Stimulated activated naive CD8-positive, alpha-beta T cell treated with anti-CD3 and anti-CD28 coated beads, Interleukin-15, amount 100 ng/mL, for 72 hours (primary cell): ENCODE measurements at regions not wholly inside any gene's neighbourhood (a gene's known extent, or its start where the extent isn't known, plus 50 kb on each side); places are given as distances from the start of the nearest gene placed in this dataset.

Experiments used
- ATAC-seq: fragments of 150-1000 bp; cut with Tn5 transposase; 2 replicates; pipeline ENCODE4 v1.10.0; 2021; ENCODE audit warnings: mild to moderate bottlenecking, moderate library complexity
- DNase-seq, 2 donors: peaks; one replicate each; pipeline ENCODE4 v3.0.0; 2021 to 2022
- H3K27ac Mint-ChIP-seq, 2 donors: one replicate each; pipeline ENCODE4 v1.8.0; 2022; ENCODE audit warnings: mild to moderate bottlenecking in 2 of 2, mixed read lengths in 2 of 2, moderate library complexity in 2 of 2
- H3K27me3 Mint-ChIP-seq: one replicate; pipeline ENCODE4 v1.8.0; 2022; ENCODE audit warnings: mixed read lengths
- H3K4me1 Mint-ChIP-seq: one replicate; pipeline ENCODE4 v1.8.0; 2022; ENCODE audit warnings: mild to moderate bottlenecking, mixed read lengths
- H3K4me3 Mint-ChIP-seq, 2 donors: one replicate each; pipeline ENCODE4 v1.8.0; 2022; ENCODE audit warnings: mild to moderate bottlenecking in 2 of 2, mixed read lengths in 2 of 2, moderate library complexity in 1 of 2
- H3K9me3 Mint-ChIP-seq, 2 donors: one replicate each; pipeline ENCODE4 v1.8.0; 2022; ENCODE audit warnings: mixed read lengths in 2 of 2

- H3K9me3 Mint-ChIP-seq: peaks cover 0 to 11% of the 10 kb centered on the region in 2 donors
- H3K27ac Mint-ChIP-seq: no peak overlapping the region
- H3K27me3 Mint-ChIP-seq: no peaks in the 10 kb centered on the region
- H3K4me3 Mint-ChIP-seq: no peak overlapping the region
- DNase-seq: no peak
- no peak for ATAC-seq
- H3K4me1 Mint-ChIP-seq: no peaks in the 10 kb centered on the region
Measured at GRCh38 chr2:120968307-120969015, 232.8 kb downstream of the GLI2 start.

- Mint-ChIP-seq H3K4me1 (no peaks in the 10 kb centered on the region), H3K4me3 (no peak overlapping the region), H3K27me3 (no peaks in the 10 kb centered on the region), H3K27ac (no peak overlapping the region), H3K9me3 (peaks cover 0 to 11% of the 10 kb centered on the region in 2 donors)
- ATAC-seq (no peak), DNase-seq (no peak)
Measured at GRCh38 chr2:120969613-120970355, 234.1 kb downstream of the GLI2 start.

GRCh38 chr2:120971866-120972265, 236.2 kb downstream of the GLI2 start:
- ATAC-seq (peak; percentile 4), DNase-seq (no peak)
- H3K9me3 Mint-ChIP-seq: peaks cover 0 to 11% of the 10 kb centered on the region in 2 donors
- H3K4me3 Mint-ChIP-seq: no peak overlapping the region
- no peaks in the 10 kb centered on the region for H3K4me1 Mint-ChIP-seq
- no peaks in the 10 kb centered on the region for H3K27me3 Mint-ChIP-seq
- H3K27ac Mint-ChIP-seq: no peak overlapping the region

GRCh38 chr2:120972286-120972685, 236.6 kb downstream of the GLI2 start:
- Mint-ChIP-seq H3K27me3 (no peaks in the 10 kb centered on the region), H3K9me3 (peaks cover 0 to 11% of the 10 kb centered on the region in 2 donors), H3K4me1 (no peaks in the 10 kb centered on the region), H3K4me3 (no peak overlapping the region), H3K27ac (no peak overlapping the region)
- ATAC-seq: peak; percentile 2
- DNase-seq: no peak

GRCh38 chr2:120973196-120973595, 237.5 kb downstream of the GLI2 start:
- ATAC-seq: no peak
- peaks cover 0 to 11% of the 10 kb centered on the region in 2 donors for H3K9me3 Mint-ChIP-seq
- H3K27ac Mint-ChIP-seq: no peak overlapping the region
- no peaks in the 10 kb centered on the region for H3K4me1 Mint-ChIP-seq
- no peaks in the 10 kb centered on the region for H3K27me3 Mint-ChIP-seq
- DNase-seq: no peak
- no peak overlapping the region for H3K4me3 Mint-ChIP-seq

- Mint-ChIP-seq H3K27me3 (no peaks in the 10 kb centered on the region), H3K4me1 (no peaks in the 10 kb centered on the region), H3K4me3 (no peak overlapping the region), H3K9me3 (peaks cover 0 to 2% of the 10 kb centered on the region in 2 donors), H3K27ac (no peak overlapping the region)
- DNase-seq (no peak), ATAC-seq (no peak)
Measured at GRCh38 chr2:120974950-120975349, 239.3 kb downstream of the GLI2 start.

- no peak overlapping the region for H3K27ac Mint-ChIP-seq
- H3K4me3 Mint-ChIP-seq: no peak overlapping the region
- H3K9me3 Mint-ChIP-seq: no peaks in the 10 kb centered on the region
- DNase-seq (no peak), ATAC-seq (no peak)
- H3K4me1 Mint-ChIP-seq: no peaks in the 10 kb centered on the region
- H3K27me3 Mint-ChIP-seq: no peaks in the 10 kb centered on the region
Measured at GRCh38 chr2:120976501-120977307, 241.0 kb downstream of the GLI2 start.

GRCh38 chr2:120977582-120978358, 242.1 kb downstream of the GLI2 start:
- ATAC-seq: no peak
- H3K4me3 Mint-ChIP-seq: no peak overlapping the region
- no peaks in the 10 kb centered on the region for H3K9me3 Mint-ChIP-seq
- no peak for DNase-seq
- no peaks in the 10 kb centered on the region for H3K27me3 Mint-ChIP-seq
- H3K27ac Mint-ChIP-seq: no peak overlapping the region
- no peaks in the 10 kb centered on the region for H3K4me1 Mint-ChIP-seq

- Mint-ChIP-seq H3K4me3 (no peak overlapping the region), H3K4me1 (no peaks in the 10 kb centered on the region), H3K27ac (no peak overlapping the region), H3K9me3 (no peaks in the 10 kb centered on the region), H3K27me3 (no peaks in the 10 kb centered on the region)
- ATAC-seq (peak; percentile 32), DNase-seq (no peak)
Measured at GRCh38 chr2:120978359-120979050, 242.8 kb downstream of the GLI2 start.

GRCh38 chr2:120979398-120979797, 243.7 kb downstream of the GLI2 start:
- Mint-ChIP-seq H3K9me3 (no peaks in the 10 kb centered on the region), H3K27me3 (no peaks in the 10 kb centered on the region), H3K4me1 (no peaks in the 10 kb centered on the region), H3K27ac (peak overlapping the region in 1 of 2 donors; percentile 20), H3K4me3 (no peak overlapping the region)
- DNase-seq: no peak
- ATAC-seq: no peak

- H3K4me3 Mint-ChIP-seq: no peak overlapping the region
Measured at GRCh38 chr2:120979921-120980320, 244.3 kb downstream of the GLI2 start.

GRCh38 chr2:120981443-120981842, 245.8 kb downstream of the GLI2 start:
- no peaks in the 10 kb centered on the region for H3K9me3 Mint-ChIP-seq
- no peak overlapping the region for H3K4me3 Mint-ChIP-seq
- ATAC-seq (no peak), DNase-seq (no peak)
- H3K4me1 Mint-ChIP-seq: no peaks in the 10 kb centered on the region
- peaks cover 7% of the 10 kb centered on the region for H3K27me3 Mint-ChIP-seq
- H3K27ac Mint-ChIP-seq: no peak overlapping the region

More at GRCh38 chr2:120979921-120980320, 244.3 kb downstream of the GLI2 start:
- Mint-ChIP-seq H3K27ac (no peak overlapping the region), H3K27me3 (peaks cover 3% of the 10 kb centered on the region), H3K4me1 (no peaks in the 10 kb centered on the region), H3K9me3 (no peaks in the 10 kb centered on the region)
- DNase-seq (no peak), ATAC-seq (no peak)

GRCh38 chr2:120982598-120982997, 246.9 kb downstream of the GLI2 start:
- DNase-seq: no peak
- Mint-ChIP-seq H3K4me1 (no peaks in the 10 kb centered on the region), H3K27me3 (peaks cover 7% of the 10 kb centered on the region), H3K9me3 (no peaks in the 10 kb centered on the region), H3K27ac (no peak overlapping the region), H3K4me3 (no peak overlapping the region)
- ATAC-seq: no peak

- Mint-ChIP-seq H3K27ac (no peak overlapping the region), H3K4me1 (no peaks in the 10 kb centered on the region), H3K9me3 (no peaks in the 10 kb centered on the region), H3K27me3 (peaks cover 7% of the 10 kb centered on the region), H3K4me3 (no peak overlapping the region)
- DNase-seq (no peak), ATAC-seq (no peak)
Measured at GRCh38 chr2:120983344-120983743, 247.7 kb downstream of the GLI2 start.

- DNase-seq: no peak
- no peaks in the 10 kb centered on the region for H3K4me1 Mint-ChIP-seq
- peaks cover 7% of the 10 kb centered on the region for H3K27me3 Mint-ChIP-seq
- H3K27ac Mint-ChIP-seq: no peak overlapping the region
- H3K9me3 Mint-ChIP-seq: no peaks in the 10 kb centered on the region
- no peak for ATAC-seq
- no peak overlapping the region for H3K4me3 Mint-ChIP-seq
Measured at GRCh38 chr2:120984046-120984445, 248.4 kb downstream of the GLI2 start.
